HG03575 (cell line): ENCODE measurements at regions not wholly inside any gene's neighbourhood (a gene's known extent, or its start where the extent isn't known, plus 50 kb on each side); places are given as distances from the start of the nearest gene placed in this dataset.

Experiments used
- ATAC-seq: cut with Tn5 transposase; IDR thresholded peaks from one replicate; pipeline ENCODE4 v1.9.1; 2021; ENCODE audit not compliant: unreplicated experiment, insufficient number of reproducible peaks, low FRiP score; ENCODE audit errors: extremely low read depth

DNA sequence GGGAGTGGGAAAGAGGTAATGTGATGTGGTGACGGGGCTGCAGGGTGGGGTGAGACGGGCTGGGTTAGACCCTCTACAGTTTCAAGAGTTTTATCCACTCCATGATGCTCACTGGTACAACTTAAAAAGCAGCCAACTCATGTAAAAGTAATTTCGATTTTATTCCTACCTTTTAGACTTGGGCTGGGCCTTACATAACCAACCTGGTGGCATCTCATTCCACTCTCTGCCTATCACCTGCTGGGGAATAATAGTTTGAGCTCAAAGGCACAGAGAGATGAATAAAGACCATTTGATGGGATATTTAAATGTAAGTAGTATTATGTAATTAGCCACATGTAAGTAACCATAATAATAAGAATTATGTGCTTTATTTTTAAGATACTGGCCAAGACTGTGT, 366.0 kb upstream of the RNF32 start:
- no peak for ATAC-seq

DNA sequence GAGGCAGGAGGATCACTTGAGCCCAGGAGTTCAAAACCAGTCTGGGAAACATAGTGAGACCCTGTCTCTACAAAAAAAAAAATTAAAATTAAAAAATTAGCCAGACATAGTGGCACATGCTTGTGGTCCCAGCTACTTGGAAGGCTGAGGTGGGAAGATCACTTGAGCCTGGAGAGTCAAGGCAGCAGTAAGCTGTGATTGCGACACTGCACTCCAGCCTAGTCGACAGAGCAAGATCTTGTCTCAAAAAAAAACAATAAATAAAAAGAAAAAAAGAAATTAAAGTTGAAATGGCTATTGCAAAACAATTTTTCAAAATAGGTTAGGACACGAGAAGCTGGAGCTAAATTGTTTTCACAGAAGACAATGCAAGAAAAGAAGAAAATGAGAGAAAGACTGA, 379.0 kb upstream of the RNF32 start:
- no peak for ATAC-seq

DNA sequence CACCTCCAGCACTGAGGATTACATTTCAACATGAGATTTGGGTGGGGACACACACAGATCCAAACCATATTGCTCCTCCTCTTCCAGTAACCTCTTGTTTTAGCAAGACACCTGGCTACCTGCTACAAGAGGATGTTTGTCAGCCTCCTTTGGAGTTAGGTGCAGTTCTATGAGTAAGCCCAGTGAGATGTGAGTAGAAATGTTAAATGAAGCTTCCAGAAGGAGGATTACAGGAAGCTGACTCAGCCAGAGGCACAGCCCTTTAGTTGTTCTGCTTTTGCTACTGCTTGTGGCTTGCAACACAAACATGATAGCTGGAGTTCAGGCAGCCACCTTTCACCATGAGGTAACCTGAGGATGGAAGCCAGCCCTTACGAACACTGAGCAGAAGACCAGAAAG, 382.7 kb upstream of the RNF32 start:
- ATAC-seq, result no peak

DNA sequence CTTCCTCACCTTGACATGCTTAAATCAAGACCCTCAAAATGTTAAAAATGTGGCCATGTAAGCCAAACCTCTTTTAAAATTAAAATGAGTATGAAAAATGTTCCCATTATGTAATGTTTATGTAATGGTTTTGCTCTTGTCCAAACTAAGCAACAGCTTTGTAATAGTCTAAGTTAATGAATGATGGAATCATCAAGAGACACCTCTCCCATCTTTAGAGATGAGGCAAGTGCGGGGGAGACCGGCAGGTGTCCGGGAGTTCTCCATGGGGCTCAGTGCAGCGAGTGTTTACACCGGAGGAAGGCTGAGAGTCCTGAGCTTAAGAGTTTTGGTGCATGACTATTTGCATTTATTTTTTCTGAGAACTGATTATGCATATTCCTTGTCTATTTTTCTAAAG, 384.9 kb upstream of the RNF32 start:
- ATAC-seq, result no peak

DNA sequence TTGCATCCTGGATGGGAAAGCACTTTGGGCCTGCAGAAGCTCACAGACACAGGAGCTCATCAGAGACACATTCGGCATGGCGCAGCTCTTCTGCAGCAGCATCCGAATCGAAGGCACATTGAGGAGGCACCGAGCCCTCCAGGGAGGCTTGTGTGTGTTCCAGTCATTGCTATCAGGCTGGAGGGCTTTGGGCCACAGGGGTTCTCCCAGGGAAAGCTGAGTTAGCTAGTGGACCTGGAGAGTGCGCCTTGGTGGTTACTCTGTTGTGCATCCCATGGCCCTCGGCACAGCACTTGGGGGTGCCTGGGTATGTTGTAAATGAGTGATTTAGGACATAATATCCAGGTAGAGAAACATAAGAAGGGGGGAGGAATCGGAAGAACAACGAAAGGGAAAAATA, 388.7 kb upstream of the RNF32 start:
- no peak for ATAC-seq

DNA sequence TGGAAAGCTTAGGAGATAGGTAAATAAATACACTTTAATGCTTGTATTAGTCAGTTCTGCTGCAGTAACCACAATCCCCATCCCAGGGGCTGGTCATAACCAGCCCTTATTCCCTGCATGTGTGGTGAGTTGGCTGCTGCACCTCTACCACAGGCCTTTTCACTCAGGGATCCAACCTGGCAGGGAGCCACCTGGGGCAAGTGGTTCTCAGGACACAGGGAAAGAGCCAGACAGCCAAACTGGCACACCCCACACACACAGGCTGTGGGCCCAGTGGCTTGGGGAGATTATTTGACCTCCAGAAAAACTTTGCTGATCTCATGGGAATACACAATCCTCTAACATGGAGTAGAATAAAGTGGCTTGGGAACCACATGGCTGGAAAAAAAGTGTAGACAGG, 400.0 kb upstream of the RNF32 start:
- no peak for ATAC-seq

DNA sequence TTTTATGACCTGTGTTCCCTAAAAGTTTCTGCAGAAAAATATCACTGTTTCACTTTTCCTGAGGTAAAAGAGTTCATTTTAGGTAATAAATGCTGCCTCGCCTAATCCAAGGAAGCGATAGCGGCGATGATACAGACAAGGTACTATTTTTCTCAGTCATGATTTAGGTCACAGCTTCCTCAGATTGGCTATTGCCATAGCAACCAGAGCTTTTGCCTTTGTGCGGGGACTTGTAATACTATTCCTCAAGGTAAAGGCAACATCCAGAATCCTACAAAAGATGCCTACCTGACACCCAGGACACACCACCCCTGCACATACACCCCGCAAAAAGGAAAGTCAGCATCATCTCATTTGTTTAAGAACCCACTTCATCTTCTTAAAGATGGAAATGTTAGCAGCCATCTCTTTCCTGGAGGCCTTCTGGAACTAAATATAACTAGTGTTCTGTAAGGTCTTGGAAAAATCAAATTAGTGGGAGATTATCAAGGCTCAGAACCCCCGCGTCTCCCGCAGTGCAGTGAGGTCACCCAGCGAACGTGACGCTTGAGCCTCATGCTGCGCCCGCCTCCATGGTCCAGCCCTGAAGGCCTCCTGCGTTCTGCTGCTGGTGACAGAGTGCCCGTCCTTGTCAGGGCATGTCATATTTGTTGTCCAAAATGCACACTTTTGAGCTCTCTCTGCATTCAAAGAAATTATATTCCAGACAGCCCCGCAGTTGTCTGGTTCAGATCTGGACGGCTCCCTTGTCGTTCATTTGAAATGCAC, 402.0 kb upstream of the RNF32 start:
- no peak for ATAC-seq

DNA sequence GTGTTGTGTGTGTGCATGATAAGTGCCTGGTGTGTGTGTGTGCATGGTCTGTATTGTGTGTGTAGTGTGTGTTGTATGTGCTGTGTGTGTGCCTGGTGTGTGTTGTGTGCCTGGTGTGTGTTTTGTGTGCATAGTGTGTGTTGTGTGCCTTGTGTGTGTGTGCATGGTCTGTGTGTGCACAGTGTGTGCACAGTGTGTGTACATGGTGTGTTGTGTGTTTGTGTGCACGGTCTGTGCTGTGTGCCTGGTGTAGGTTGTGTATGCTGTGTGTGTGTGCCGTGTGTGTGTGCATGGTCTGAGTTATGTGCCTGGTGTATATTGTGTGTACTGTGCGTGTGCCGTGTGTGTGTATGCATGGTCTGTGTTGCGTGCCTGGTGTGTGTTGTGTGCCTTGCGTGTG, 403.0 kb upstream of the RNF32 start:
- no peak for ATAC-seq

DNA sequence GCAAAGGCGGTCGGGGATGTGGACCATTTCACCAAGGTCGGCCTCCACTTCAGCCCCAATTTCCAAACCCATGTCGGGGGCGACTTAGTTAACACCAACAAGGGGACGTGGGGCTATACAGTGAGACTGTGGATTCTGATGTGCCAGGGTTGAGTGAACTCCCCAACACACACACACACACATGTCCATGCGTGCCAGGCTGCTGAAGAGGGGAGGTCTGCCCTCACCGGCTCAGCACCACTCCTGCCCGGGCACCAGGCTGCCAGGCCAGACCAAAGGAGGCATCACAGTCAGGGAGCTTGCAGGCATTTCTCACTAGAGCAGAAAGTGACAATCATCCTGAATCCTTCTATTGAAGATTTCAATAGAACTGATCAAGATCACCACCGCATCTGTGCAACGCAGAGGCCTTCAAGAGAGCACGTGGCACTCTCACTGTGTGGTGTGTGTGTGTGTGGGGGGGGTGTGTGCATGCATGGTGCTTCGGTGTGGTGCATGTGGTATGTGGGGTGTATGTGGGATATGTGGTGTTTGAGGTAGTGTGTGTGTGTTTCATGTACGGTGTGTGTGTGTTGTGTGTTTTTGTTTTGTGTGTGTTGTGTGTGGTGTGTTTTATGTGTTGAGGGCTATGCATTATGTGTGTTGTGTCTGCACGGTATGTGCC, 403.5 kb upstream of the RNF32 start:
- no peak for ATAC-seq

DNA sequence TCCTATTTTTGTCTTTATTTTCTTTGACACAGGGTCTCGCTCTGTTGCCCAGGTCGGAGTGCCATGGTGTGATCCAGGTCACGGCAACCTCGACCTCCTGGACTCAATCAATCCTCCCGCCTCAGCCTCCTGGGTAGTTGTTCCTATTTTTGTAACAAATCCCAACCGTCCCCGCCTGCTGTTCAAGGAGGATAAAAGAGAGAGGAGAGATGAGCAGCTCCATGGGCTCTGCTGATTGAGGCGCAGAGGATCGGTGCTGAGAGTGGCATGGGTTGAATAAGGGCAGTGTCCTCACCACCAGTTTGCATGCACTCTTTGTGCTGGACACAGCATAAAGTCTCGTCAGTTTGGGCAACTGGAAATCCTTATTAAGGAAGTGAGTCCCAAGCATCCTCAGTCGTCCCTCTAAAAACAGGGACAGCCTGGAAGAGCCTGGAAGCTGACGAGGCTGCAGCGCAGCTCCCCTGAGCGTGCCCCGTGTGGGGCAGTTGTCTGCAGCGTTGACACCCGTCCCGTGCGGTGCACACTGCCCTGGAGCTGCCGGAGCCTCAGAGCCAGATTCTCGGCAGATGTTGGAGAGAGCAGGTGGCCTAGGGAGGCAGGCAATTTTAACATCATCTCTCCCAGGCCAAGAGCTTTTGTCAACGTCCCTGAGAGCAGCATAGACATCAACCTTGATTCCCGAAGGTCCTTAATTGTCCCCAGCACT, 404.2 kb upstream of the RNF32 start:
- ATAC-seq, result no peak

DNA sequence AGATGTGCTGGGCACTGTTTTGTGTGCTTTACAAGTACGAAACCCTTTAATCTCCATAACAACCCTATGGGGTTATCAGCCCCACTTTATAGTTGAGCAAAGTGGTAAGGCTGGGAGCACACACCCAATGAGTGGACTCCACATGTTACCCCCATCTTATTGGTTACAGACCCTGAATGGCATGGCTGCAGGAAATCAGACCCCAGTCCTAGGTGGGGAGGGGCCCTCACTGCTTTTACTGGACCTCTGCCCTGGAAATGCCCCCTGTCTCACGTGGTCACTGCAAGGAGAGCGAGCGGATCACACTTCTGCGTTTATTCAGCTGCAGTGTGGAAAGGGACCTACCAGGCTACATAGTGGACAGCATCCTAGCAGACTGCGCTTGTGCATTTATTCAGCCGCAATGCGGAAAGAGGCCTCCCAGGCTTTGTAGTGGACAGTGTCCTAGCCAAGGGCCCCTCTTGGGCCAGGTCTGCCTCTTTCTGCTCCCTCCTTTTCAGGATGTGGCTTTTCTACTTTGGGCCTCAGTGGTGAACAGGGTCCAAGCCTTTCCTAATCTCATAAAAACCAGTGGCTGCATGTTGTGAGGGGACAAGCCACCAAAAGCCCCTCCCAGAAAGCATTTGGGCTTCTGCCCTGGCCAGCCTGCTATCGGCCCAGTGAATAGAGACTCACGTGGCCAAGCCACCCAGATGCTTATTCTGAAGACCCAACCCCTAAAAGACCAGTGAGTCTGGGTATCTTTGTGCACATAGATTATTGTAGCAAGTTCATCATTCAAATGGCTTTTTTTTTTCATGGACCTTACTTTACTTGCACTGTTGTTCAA, 405.7 kb upstream of the RNF32 start:
- ATAC-seq, result no peak

DNA sequence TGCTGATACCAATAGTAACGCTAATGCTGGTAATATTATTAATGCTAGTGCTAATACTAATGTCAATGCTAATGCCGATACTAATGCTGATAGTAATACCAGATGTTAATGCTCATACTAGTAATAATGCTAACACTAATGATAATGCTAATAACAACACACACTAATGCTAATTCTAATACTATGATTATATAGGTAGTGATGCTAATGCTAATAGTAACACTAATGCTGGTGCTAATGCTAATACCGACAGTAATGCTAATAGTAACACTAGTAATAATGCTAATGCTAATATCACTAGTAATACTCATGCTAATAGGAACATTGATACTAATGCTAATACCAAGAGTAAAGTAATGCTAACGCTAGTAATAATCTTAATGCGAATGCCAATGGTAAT, 406.4 kb upstream of the RNF32 start:
- no peak for ATAC-seq

DNA sequence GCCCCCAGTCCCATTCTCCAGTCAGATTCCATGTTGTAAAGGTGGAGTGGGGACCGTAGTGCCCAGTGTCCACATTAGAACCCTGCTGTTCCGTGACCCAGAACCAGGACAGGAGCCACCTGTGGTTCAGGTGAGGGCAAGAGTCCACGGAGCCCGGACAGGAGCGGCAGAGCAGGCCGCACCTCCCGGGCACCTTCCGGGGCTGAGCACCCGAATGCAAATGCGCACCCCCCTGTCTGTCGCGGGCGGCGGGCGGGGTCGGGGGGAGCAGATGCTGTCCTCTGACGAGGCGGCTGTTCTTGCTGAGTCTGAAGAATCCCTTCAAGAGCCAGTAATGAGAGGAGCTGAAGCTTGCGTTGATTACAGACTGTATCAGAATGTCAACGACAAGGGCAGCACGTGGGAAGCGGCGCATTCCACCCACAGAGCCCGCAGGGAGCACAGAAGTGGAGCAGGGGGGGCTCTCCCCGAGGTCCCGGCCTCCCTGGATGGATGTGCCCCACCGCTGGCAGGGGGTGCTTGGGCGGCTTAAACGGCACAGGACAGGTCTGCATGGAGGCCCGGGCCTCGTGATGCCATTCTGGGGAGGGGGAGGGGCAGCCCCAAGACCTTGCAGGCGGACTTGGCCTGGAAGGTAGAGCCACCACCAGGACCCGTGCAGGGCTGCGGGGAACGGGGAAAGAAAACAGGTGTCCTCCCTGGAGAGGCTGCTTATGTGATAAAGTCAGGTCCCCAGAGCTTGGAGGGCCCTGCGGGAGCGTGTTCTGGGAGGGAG, 407.5 kb upstream of the RNF32 start:
- no peak for ATAC-seq

DNA sequence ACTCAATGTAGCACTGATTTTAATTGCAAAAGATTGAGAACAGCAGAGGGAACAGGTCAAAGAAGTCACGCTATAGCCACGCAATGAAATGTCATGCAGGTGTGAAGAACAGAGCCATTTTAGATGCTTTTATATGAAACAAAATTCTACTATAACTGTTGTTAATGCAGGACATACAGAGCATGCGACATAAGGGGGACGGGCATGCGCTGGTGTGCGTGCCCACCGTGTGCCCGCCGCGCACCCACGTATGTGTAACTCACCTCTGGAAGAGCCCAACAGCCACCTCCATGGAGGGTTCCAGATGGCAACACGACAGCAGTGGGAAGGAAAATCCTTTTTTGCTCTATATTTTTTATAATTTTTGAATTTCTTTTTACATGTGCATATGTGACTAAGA, 410.0 kb upstream of the RNF32 start:
- ATAC-seq, result no peak

DNA sequence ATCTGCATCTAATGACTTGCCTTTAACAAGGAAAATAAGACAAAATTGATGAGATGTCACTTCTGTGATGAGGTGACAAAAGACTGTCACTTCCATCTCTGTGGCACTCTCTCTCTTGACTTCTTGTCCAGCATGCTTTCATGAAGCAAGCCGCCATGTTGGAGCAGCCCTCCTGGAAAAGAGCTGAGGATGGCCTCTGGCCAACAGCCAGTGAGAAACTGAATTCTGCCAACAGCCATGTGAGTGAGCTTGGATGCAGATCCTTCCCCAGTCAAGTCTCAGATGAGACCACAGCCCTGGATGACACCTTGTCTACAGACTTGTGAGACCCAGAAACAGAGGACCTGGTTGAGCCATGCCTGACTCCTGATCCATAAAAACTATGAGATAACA, 412.6 kb upstream of the SHH start:
- ATAC-seq, result no peak

DNA sequence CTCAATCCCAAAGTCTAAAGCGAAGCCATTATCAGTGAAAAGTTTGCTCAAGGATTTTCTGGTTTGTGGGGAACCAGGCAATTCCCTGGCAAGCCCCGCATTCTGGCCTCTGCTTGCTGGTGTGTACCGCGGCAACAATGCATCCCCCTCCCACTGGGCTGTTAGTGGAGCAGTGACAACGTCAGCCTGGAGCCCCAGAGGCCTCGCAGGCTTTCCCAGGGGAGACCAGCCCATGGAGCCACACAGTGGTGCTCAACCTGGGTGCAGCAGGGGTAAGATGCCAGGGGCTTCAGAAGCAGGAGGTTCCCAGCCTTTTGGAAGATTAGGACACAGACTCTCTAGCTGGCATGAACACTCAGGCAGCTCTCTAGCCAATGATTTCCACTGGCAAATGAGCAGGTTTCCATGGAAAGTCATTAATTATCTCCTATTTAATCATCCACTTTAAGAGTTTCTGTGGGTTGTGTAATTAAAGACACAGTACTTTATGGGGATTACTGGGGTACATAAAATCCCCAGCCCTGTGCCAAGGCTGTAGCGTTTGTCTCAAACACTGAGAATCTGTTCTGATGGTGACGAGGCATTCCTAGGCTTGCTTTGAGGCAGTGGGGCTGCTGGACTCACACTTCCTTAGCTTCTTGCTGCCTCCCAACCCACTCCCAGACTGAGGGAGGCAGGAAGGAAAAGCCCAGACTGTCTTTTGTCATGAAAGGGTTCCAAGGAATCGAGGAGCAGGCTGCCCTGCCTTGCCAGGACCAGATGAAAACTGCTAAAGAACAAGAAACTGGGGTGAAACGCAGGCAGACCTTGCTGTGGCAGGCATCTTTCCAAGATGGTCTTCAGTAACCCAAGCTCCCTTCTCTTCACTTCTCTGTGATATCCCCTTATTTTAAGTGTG, 411.9 kb upstream of the SHH start:
- no peak for ATAC-seq

DNA sequence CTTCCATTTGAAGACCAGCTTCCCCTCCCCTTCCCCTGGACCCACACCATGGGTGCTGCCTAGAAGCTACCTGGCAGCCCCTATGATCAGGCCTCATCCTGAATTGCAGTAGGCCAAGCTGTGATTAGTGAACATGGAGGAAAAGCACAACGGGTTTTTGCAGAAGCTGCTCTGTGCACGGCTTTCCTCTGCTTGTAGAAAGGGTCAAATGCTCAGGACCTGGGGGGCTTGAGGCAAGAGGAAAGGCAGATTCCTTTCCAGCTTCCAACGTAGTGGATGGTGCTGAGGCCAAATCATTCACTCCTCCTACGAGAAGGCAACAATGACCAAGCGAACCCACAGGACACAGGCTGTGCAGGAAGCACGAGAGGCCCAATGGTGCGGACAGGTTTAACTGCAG, 410.3 kb upstream of the SHH start:
- no peak for ATAC-seq

DNA sequence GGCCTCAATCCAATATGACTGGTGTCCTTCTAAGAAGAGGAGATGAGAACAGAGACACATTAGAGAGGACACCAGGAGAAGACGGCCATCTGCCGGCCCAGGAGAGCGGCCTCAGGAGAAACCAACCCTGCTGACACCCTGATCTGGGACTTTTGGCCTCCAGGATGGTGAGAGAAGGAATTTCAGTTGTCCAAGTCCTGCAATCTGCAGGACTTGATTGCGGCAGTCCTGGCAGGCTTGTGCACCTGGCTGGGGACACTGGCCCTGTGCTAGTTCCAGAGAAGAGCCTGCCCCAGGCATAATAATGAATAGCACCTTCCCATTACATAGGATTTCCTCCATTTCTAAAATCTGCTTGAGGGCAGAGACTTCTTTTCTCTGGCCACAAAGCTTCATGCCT, 409.9 kb upstream of the SHH start:
- ATAC-seq, result no peak
